ENCODE measurements at regions not wholly inside any gene's neighbourhood (a gene's known extent, or its start where the extent isn't known, plus 50 kb on each side); places are given as distances from the start of the nearest gene placed in this dataset.

- TF ChIP-seq NFIC (IDR thresholded peaks at IDR 0.05): no peak
- TF ChIP-seq YY1 (IDR thresholded peaks at IDR 0.05; ENCODE audit: low read depth): no peak
Measured at GRCh38 chr5:28017178-28017577, 978.8 kb upstream of the CDH9 start.

Measured in Ishikawa (cell line).